GM12872 (cell line): ENCODE measurements at regions not wholly inside any gene's neighbourhood (a gene's known extent, or its start where the extent isn't known, plus 50 kb on each side); places are given as distances from the start of the nearest gene placed in this dataset.

Experiments
- CTCF ChIP-seq: IDR thresholded peaks from 3 replicates; pipeline ENCODE4 v1.5.1; 2011; ENCODE audit warnings: low read depth, mild to moderate bottlenecking, low read length, moderate library complexity; ENCODE audit not compliant: insufficient read depth

- no peak for TF ChIP-seq CTCF
Measured at GRCh38 chr6:122248001-122248669, 151.3 kb upstream of the HSF2 start.

DNA sequence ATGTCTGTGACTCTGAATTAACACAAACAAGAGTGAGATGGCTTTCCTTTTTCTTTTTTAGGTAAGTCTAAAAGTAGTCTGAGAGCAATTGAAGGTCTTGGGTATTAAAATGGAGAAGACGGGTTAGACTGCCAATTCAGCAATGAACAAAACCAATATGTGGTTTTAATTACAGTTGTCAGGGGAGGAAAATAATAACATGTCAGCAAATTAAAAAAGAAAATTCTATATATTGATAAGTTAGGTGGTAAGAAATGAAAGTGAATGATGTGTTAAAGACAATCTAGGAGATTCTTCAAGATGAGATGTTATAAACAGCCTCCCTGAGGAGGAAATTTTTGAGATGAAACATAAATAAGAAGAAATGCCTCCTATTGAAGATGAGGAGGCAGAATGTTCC lies 150.6 kb upstream of the HSF2 start:
- no peak for TF ChIP-seq CTCF

DNA sequence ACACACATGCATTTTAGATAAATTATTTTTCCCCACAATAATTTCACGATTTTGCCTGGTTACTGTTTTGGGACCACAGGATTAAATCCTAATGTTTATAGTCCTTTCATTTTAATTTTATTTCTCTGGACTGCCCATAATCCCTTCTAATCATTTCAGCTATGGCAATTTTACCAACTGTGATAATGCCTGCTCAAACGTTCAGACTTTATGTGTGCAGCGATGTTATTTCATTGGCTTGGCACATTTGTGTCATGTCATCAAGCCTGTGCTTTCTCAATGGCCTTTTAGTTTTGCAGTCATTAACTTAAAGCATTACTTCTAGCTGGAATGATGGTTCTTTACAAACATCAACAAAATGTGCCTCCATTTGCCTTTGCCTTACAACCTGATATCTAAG lies 140.6 kb upstream of the HSF2 start:
- TF ChIP-seq CTCF: no peak

GRCh38 chr6:122264557-122264956 lies 134.9 kb upstream of the HSF2 start:
- TF ChIP-seq CTCF: no peak

GRCh38 chr6:122265755-122266154 lies 133.7 kb upstream of the HSF2 start:
- no peak for TF ChIP-seq CTCF

GRCh38 chr6:122268394-122268793 lies 131.1 kb upstream of the HSF2 start:
- TF ChIP-seq CTCF: no peak

- no peak for TF ChIP-seq CTCF
Measured at GRCh38 chr6:122276637-122277036, 122.8 kb upstream of the HSF2 start.
